C4-2B (cell line): ENCODE measurements at regions not wholly inside any gene's neighbourhood (a gene's known extent, or its start where the extent isn't known, plus 50 kb on each side); places are given as distances from the start of the nearest gene placed in this dataset.

ENCODE experiments used
- H3K27ac ChIP-seq: fragments of 450-650 bp; 2 replicates; pipeline ENCODE4 v1.5.1; 2017
- ZFX ChIP-seq: fragments of 450-650 bp; IDR thresholded peaks from 2 replicates; pipeline ENCODE4 v1.6.1; 2017
- TF ChIP-seq, protein P1 (sequence below): fragments of 450-650 bp; conservative IDR thresholded peaks from 2 replicates; pipeline ENCODE4 v1.5.1; 2017; ENCODE audit warnings: mild to moderate bottlenecking

- TF ChIP-seq ZFX, result no peak
- TF ChIP-seq, protein P1, sequence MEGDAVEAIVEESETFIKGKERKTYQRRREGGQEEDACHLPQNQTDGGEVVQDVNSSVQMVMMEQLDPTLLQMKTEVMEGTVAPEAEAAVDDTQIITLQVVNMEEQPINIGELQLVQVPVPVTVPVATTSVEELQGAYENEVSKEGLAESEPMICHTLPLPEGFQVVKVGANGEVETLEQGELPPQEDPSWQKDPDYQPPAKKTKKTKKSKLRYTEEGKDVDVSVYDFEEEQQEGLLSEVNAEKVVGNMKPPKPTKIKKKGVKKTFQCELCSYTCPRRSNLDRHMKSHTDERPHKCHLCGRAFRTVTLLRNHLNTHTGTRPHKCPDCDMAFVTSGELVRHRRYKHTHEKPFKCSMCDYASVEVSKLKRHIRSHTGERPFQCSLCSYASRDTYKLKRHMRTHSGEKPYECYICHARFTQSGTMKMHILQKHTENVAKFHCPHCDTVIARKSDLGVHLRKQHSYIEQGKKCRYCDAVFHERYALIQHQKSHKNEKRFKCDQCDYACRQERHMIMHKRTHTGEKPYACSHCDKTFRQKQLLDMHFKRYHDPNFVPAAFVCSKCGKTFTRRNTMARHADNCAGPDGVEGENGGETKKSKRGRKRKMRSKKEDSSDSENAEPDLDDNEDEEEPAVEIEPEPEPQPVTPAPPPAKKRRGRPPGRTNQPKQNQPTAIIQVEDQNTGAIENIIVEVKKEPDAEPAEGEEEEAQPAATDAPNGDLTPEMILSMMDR, result no peak
- no peak overlapping the region for H3K27ac ChIP-seq
These were observed 240.2 kb downstream of the SEC16B start for GRCh38 chr1:177729646-177730045.

GRCh38 chr1:177723533-177723932 lies 246.3 kb downstream of the SEC16B start:
- H3K27ac ChIP-seq, result no peak overlapping the region
- TF ChIP-seq ZFX, result no peak
- TF ChIP-seq, protein P1, result no peak

DNA sequence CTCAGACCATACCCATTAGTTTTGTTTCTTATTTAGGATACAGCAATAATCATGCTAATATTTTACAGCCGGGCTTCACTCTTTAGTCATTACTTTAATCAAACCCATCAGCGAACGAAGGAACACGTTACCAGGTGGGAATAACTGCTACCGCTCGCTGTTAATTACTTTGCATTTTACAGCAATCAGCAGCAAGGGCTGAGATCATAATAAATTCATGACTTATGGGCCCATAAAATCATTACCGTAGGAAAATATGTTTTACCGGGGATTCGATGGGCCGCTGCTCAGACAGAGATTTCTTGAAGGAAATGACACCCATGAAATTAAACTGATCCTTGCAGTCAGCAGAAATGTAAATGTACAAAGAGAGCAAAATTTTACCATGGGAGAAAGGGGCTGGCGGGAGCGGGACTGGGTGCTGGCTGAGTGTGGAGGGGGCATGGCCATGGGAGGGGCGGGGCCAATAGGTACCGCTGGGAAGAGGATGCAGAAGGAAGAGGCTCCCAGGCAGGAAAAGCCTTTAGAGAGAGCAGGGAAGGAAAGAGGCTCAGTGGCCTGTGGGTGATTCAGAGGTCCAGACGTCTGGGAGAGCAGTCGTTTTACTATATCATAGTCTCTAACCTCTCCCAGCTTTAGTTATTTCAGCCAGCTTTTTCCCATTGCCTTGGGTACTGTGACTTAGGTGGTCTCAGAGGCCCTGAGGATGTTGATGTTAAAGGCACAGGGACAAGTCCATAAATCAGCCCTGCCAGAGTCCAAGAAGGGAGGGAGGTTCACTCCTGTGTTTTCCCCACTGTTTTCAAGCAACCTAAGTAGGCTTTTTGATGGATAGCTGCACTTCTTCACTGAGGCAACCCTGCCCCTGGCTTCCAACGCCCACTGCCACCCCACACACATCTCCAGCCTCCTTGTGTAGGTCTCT lies 258.9 kb downstream of the SEC16B start:
- H3K27ac ChIP-seq, result no peak overlapping the region

DNA sequence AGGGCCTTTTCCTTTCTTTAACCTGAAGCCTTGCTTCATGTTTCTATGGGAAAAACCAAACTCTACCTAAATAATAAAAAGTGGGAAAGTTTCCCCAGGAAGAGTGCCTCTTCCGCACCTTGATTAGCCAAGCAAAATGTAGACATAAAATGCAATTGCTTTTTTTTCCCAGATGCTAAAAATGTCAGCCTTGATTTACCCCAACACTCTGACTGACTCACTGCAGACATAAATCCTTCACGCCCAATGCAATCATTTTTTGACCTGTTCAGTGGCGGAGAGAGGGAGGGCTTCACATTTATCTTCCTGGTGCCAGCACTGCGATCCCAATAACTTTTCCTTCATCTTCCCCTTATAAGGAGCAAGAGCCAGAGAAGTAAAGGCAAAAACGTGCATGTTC lies 261.5 kb downstream of the SEC16B start:
- H3K27ac ChIP-seq, result no peak overlapping the region
- TF ChIP-seq, protein P1, result no peak
- no peak for TF ChIP-seq ZFX

More for the DNA sequence above, 258.9 kb downstream of the SEC16B start:
- TF ChIP-seq, protein P1, result no peak
- TF ChIP-seq ZFX, result no peak

DNA sequence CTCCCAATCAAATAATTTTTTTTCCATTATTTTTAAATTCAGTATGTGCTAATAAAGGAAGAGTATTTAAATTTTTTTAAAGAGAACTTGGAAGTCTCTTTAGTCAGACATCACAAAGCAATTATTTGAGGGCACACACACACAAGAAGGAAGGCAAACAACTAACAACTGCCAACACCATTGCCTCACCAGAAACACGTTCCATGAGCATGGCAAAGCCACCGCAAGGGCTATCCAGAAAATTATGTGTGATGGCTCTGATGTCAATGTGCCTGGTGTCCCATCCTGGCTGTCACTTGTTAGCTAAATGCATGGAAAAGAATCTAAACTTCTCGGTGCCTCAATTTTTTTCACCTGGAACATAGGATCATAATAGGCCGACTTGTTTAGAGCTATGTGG lies 262.9 kb downstream of the SEC16B start:
- H3K27ac ChIP-seq, result no peak overlapping the region
- TF ChIP-seq ZFX, result no peak
- TF ChIP-seq, protein P1, result no peak

DNA sequence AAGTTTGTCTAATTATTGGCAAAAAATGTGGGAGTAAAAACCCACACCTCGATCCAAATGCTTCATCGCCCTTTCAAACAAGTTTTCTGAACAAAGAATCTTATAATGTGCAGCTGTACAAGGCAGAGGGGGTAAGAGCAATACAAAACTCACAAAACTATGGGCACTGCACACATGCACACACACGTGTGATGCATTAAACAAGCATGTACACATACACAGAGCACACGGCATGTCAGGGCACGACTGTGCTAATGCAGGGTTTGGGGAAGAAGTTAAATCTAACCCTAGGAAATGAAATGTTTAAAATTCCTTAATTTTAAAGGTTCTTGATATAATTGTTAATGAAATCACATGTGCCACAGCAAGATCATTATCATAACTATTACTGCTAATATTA lies 264.0 kb downstream of the SEC16B start:
- TF ChIP-seq ZFX, result no peak
- TF ChIP-seq, protein P1, result no peak
- no peak overlapping the region for H3K27ac ChIP-seq

- TF ChIP-seq, protein P1, result no peak
- no peak for TF ChIP-seq ZFX
- H3K27ac ChIP-seq, result no peak overlapping the region
These were observed 265.9 kb downstream of the SEC16B start for GRCh38 chr1:177703888-177704446.
